Lung (tissue), 11 donors: ENCODE measurements at regions not wholly inside any gene's neighbourhood (a gene's known extent, or its start where the extent isn't known, plus 50 kb on each side); places are given as distances from the start of the nearest gene placed in this dataset.

ENCODE experiments used
- ATAC-seq: fragments of 200-7000 bp; cut with Tn5 transposase; one replicate; pipeline ENCODE4 v1.9.1; 2020; ENCODE audit warnings: moderate number of reproducible peaks; ENCODE audit not compliant: insufficient read depth, low FRiP score
- DNase-seq, 3 donors: peaks; one replicate each; pipeline ENCODE4 v3.0.0-alpha.2; 2013 to 2017
- H3K27ac ChIP-seq, 2 donors: one replicate each; pipeline ENCODE4 v1.5.1; 2013; ENCODE audit warnings: mild to moderate bottlenecking in 2 of 2, moderate library complexity in 2 of 2, control low read depth in 1 of 2, inconsistent platforms in 1 of 2, low read depth in 1 of 2, low read length in 1 of 2
- H3K27me3 ChIP-seq, 3 donors: one replicate each; pipeline ENCODE4 v1.5.1; 2013; ENCODE audit warnings: low read length in 2 of 3; ENCODE audit not compliant: control insufficient read depth in 3 of 3, insufficient read depth in 3 of 3
- H3K36me3 ChIP-seq, 4 donors: one replicate each; pipeline ENCODE4 v1.5.1; 2013; ENCODE audit warnings: low read length in 4 of 4, mild to moderate bottlenecking in 1 of 4, moderate library complexity in 1 of 4; ENCODE audit not compliant: control insufficient read depth in 4 of 4, insufficient read depth in 4 of 4
- H3K4me1 ChIP-seq, 5 donors: one replicate each; pipeline ENCODE4 v1.5.1; 2013; ENCODE audit warnings: low read length in 5 of 5, mild to moderate bottlenecking in 2 of 5, moderate library complexity in 1 of 5; ENCODE audit not compliant: control insufficient read depth in 5 of 5, insufficient read depth in 5 of 5
- H3K4me3 ChIP-seq: one replicate; pipeline ENCODE4 v1.5.1; 2013; ENCODE audit warnings: mild to moderate bottlenecking, control low read depth, moderate library complexity
- H3K9ac ChIP-seq, 2 donors: one replicate each; pipeline ENCODE4 v1.5.1; 2013; ENCODE audit warnings: low read length in 2 of 2, control low read depth in 1 of 2; ENCODE audit not compliant: insufficient read depth in 1 of 2
- H3K9me3 ChIP-seq, 4 donors: one replicate each; pipeline ENCODE4 v1.5.1; 2013; ENCODE audit warnings: low read length in 3 of 4, mild to moderate bottlenecking in 1 of 4, moderate library complexity in 1 of 4; ENCODE audit not compliant: control insufficient read depth in 4 of 4, insufficient read depth in 3 of 4
- WGBS, 2 donors: extraction: QIAGEN DNeasy Blood & Tissue Kit; methylation state at CpG; one replicate each; pipeline ENCODE4 v1.1.7; 2013; 5-methylcytosine and 5-hydroxymethylcytosine counted together
- TF ChIP-seq, protein P1 (sequence below): IDR thresholded peaks from 2 replicates; pipeline ENCODE4 v1.5.1; 2012; ENCODE audit warnings: mild to moderate bottlenecking; ENCODE audit errors: control extremely low read depth, extremely low read depth
- donor health status: control.
- donor health status: control.
- donor health status: Bipolar disorder and iron deficiency.
- donor health status: healthy.
- donor health status: DM: yes; HTN: yes; CAD: no.

DNA sequence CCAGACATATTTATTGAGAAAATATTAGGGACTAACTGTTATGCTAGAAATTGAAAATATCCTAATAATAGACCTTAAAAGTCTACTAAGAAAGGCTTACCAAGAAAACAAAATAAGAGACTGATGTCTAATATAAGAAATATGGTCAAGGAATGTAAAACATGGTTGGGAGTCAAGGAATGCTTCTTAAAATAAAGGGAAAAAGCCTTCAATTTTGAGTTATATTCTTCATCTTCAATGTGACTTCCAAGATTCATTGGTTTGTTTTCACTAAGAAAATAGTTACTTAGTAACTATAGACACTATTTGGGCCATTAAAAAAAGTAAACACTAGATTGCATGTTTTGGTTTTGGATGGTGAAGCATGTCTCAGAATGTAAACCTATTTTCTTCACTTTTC lies 88.1 kb upstream of the ETV6 start:
- Histone ChIP-seq H3K9ac (no peak overlapping the region), H3K9me3 (no peaks in the 10 kb centered on the region), H3K36me3 (no peaks in the 10 kb centered on the region), H3K4me1 (peaks cover 0 to 2% (median 0%) of the 10 kb centered on the region in 5 donors), H3K27ac (no peak overlapping the region), H3K4me3 (no peak overlapping the region), H3K27me3 (no peaks in the 10 kb centered on the region)
- TF ChIP-seq, protein P1, sequence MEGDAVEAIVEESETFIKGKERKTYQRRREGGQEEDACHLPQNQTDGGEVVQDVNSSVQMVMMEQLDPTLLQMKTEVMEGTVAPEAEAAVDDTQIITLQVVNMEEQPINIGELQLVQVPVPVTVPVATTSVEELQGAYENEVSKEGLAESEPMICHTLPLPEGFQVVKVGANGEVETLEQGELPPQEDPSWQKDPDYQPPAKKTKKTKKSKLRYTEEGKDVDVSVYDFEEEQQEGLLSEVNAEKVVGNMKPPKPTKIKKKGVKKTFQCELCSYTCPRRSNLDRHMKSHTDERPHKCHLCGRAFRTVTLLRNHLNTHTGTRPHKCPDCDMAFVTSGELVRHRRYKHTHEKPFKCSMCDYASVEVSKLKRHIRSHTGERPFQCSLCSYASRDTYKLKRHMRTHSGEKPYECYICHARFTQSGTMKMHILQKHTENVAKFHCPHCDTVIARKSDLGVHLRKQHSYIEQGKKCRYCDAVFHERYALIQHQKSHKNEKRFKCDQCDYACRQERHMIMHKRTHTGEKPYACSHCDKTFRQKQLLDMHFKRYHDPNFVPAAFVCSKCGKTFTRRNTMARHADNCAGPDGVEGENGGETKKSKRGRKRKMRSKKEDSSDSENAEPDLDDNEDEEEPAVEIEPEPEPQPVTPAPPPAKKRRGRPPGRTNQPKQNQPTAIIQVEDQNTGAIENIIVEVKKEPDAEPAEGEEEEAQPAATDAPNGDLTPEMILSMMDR = no peak
- ATAC-seq (no peak), DNase-seq (no peak)

DNA sequence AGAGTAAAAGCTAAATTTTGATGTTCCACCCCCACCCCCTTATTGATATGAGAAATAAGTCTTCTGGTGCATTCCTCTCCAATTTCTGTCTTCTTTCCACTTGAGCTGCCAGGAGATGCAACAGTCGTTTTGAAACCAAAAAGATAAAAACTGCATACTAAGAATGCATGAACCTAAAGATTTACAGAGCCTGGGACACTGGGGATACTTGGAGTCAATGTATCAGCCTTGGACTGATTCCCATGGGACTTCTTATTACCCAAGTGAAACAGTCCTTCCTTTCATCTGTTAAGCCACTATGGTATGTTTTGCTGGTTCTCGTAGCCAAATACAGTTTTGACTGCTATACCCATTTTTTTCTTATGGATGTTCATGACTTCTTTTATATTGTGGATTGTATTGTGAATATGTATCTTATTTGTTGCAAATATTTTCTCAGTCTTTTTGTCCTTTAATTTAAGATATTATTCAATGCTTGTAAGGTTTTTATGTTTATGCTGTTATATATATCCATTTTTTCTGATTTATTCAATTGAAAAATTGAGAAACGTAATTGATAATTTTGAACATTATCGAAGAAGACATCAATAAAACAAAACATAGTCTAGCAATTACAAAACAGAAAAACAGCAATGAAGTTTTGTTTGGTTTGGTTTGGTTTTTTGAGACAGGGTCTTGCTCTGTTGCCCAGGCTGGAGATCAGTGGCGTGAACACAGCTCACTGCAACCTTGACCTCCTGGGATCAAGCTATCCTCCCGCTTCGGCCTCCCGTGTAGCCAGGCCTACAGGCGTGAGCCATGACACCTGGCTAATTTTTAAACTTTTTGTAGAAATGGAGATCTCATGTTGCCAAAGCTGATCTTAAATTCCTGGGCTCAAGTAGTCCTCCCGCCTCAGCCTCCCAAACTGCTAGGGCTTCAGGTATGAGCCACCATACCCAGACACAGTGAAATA lies 85.4 kb upstream of the ETV6 start:
- no peak overlapping the region for H3K4me3 ChIP-seq
- WGBS, 2 donors = 90 to 94% methylated on average over 10 of the region's 10 CpGs
- H3K27ac ChIP-seq = no peak overlapping the region
- no peaks in the 10 kb centered on the region for H3K9me3 ChIP-seq
- no peaks in the 10 kb centered on the region for H3K36me3 ChIP-seq
- ATAC-seq (no peak), DNase-seq (no peak)
- H3K4me1 ChIP-seq = no peaks in the 10 kb centered on the region
- TF ChIP-seq, protein P1 = no peak
- no peaks in the 10 kb centered on the region for H3K27me3 ChIP-seq
- no peak overlapping the region for H3K9ac ChIP-seq

DNA sequence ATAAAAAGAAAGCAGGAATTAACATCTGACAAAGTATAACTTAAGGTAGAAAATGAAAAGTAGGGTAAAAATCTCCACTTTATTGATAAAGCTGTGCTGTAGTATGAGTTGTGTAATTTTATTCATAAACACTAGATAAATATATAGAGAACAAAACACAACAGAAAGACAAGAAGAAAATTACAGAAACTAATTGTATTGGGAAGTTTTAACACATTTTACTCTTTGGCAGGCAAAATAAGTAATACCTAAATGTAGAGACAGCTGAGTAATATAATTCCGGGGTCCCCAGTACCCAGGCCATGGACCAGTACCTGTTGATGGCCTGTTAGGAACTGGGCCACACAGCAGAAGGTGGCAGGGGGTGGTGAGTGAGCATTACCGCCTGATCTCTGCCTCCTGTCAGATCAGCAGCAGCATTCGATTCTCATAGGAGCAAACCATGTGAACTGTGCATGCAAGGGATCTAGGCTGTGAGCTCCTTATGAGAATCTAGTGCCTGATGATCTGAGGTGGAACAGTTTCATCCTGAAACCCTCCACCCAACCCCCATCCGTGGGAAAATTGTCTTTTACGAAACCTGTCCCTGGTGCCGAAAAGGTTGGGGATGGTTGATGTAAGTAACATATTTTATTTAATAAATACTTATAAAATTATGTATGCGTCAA lies 84.4 kb upstream of the ETV6 start:
- H3K9ac ChIP-seq = no peak overlapping the region
- H3K4me3 ChIP-seq = no peak overlapping the region
- WGBS, 2 donors = 90 to 91% methylated on average over 7 of the region's 7 CpGs
- no peaks in the 10 kb centered on the region for H3K4me1 ChIP-seq
- no peak overlapping the region for H3K27ac ChIP-seq
- DNase-seq (no peak), ATAC-seq (no peak)
- H3K36me3 ChIP-seq = no peaks in the 10 kb centered on the region
- no peaks in the 10 kb centered on the region for H3K27me3 ChIP-seq
- no peaks in the 10 kb centered on the region for H3K9me3 ChIP-seq
- TF ChIP-seq, protein P1 = no peak
